Activated naive CD4-positive, alpha-beta T cell treated with anti-CD3 and anti-CD28 coated beads for 36 hours (primary cell): ENCODE measurements at regions not wholly inside any gene's neighbourhood (a gene's known extent, or its start where the extent isn't known, plus 50 kb on each side); places are given as distances from the start of the nearest gene placed in this dataset.

Experiments
- CTCF ChIA-PET: fragments of 350-600 bp; sonication (Branson Sonifier 250); formaldehyde crosslinking; loops from one replicate; lab custom pipeline; 2021; ENCODE audit warnings: antibody characterized with exemption; lab: Charles Lee
- DNase-seq: peaks from one replicate; pipeline ENCODE4 v3.0.0-alpha.2; 2020
- H3K27ac Mint-ChIP-seq: one replicate; pipeline ENCODE4 v1.8.0; 2021; ENCODE audit warnings: mild to moderate bottlenecking, mixed read lengths
- H3K27me3 Mint-ChIP-seq: one replicate; pipeline ENCODE4 v1.8.0; 2021; ENCODE audit warnings: low read depth, mixed read lengths
- H3K36me3 Mint-ChIP-seq: one replicate; pipeline ENCODE4 v1.8.0; 2021; ENCODE audit warnings: low read depth, mixed read lengths
- H3K4me1 Mint-ChIP-seq: one replicate; pipeline ENCODE4 v1.8.0; 2021; ENCODE audit warnings: low read depth, mixed read lengths
- H3K4me3 Mint-ChIP-seq: one replicate; pipeline ENCODE4 v1.8.0; 2021; ENCODE audit warnings: mild to moderate bottlenecking, moderate library complexity, mixed read lengths
- H3K9me3 Mint-ChIP-seq: one replicate; pipeline ENCODE4 v1.8.0; 2021; ENCODE audit warnings: mixed read lengths
- intact Hi-C: fragments of 100-400 bp; cut with micrococcal nuclease; formaldehyde crosslinking; loops from one replicate; pipeline ENCODE4 v1.15.1; 2023

- DNase-seq = no peak
- CTCF ChIA-PET = no interaction called here
- H3K9me3 Mint-ChIP-seq = no peaks in the 10 kb centered on the region
- intact Hi-C loops = no loop called here
- no peaks in the 10 kb centered on the region for H3K27me3 Mint-ChIP-seq
- no peak overlapping the region for H3K27ac Mint-ChIP-seq
- no peaks in the 10 kb centered on the region for H3K36me3 Mint-ChIP-seq
- no peak overlapping the region for H3K4me3 Mint-ChIP-seq
- H3K4me1 Mint-ChIP-seq = no peaks in the 10 kb centered on the region
These were observed 943.1 kb upstream of the WWC1 start for GRCh38 chr5:167348251-167348926.

GRCh38 chr5:167348980-167349379 lies 942.5 kb upstream of the WWC1 start:
- Mint-ChIP-seq H3K27ac (no peak overlapping the region), H3K36me3 (no peaks in the 10 kb centered on the region), H3K27me3 (no peaks in the 10 kb centered on the region), H3K4me3 (no peak overlapping the region), H3K9me3 (peaks cover 1% of the 10 kb centered on the region), H3K4me1 (no peaks in the 10 kb centered on the region)
- CTCF ChIA-PET = no interaction called here
- DNase-seq = no peak
- intact Hi-C loops = no loop called here

- Mint-ChIP-seq H3K4me1 (no peaks in the 10 kb centered on the region), H3K27me3 (no peaks in the 10 kb centered on the region), H3K9me3 (peaks cover 2% of the 10 kb centered on the region), H3K36me3 (no peaks in the 10 kb centered on the region), H3K4me3 (no peak overlapping the region), H3K27ac (no peak overlapping the region)
- DNase-seq = no peak
- CTCF ChIA-PET = no interaction called here
- intact Hi-C loops = no loop called here
These were observed 940.1 kb upstream of the WWC1 start for GRCh38 chr5:167351316-167351715.

GRCh38 chr5:167352801-167353200 lies 938.6 kb upstream of the WWC1 start:
- no peaks in the 10 kb centered on the region for H3K36me3 Mint-ChIP-seq
- intact Hi-C loops = no loop called here
- DNase-seq = no peak
- no peaks in the 10 kb centered on the region for H3K4me1 Mint-ChIP-seq
- CTCF ChIA-PET = no interaction called here
- H3K27me3 Mint-ChIP-seq = no peaks in the 10 kb centered on the region
- H3K4me3 Mint-ChIP-seq = no peak overlapping the region
- no peak overlapping the region for H3K27ac Mint-ChIP-seq
- H3K9me3 Mint-ChIP-seq = peaks cover 2% of the 10 kb centered on the region

- CTCF ChIA-PET = no interaction called here
- DNase-seq = no peak
- Mint-ChIP-seq H3K27me3 (no peaks in the 10 kb centered on the region), H3K4me1 (no peaks in the 10 kb centered on the region), H3K36me3 (no peaks in the 10 kb centered on the region), H3K9me3 (peaks cover 2% of the 10 kb centered on the region), H3K27ac (no peak overlapping the region), H3K4me3 (no peak overlapping the region)
- intact Hi-C loops = no loop called here
These were observed 936.1 kb upstream of the WWC1 start for GRCh38 chr5:167355346-167355745.

GRCh38 chr5:167356374-167356773 lies 935.1 kb upstream of the WWC1 start:
- H3K4me3 Mint-ChIP-seq = no peak overlapping the region
- CTCF ChIA-PET = interaction anchor here (0.6 kb wide), 2 partner anchors 10 to 27 kb away, joined by 4 read pairs; no protein-coding TSS in a partner anchor
- no peak overlapping the region for H3K27ac Mint-ChIP-seq
- intact Hi-C loops = no loop called here
- no peaks in the 10 kb centered on the region for H3K4me1 Mint-ChIP-seq
- no peaks in the 10 kb centered on the region for H3K36me3 Mint-ChIP-seq
- DNase-seq = no peak
- peaks cover 2% of the 10 kb centered on the region for H3K9me3 Mint-ChIP-seq
- H3K27me3 Mint-ChIP-seq = no peaks in the 10 kb centered on the region

GRCh38 chr5:167358868-167359492 lies 932.5 kb upstream of the WWC1 start:
- H3K9me3 Mint-ChIP-seq = peaks cover 5% of the 10 kb centered on the region
- no peak overlapping the region for H3K27ac Mint-ChIP-seq
- no peak overlapping the region for H3K4me3 Mint-ChIP-seq
- no peaks in the 10 kb centered on the region for H3K36me3 Mint-ChIP-seq
- no peaks in the 10 kb centered on the region for H3K27me3 Mint-ChIP-seq
- CTCF ChIA-PET = no interaction called here
- intact Hi-C loops = no loop called here
- no peaks in the 10 kb centered on the region for H3K4me1 Mint-ChIP-seq
- DNase-seq = no peak

- intact Hi-C loops = no loop called here
- H3K27me3 Mint-ChIP-seq = no peaks in the 10 kb centered on the region
- no peak overlapping the region for H3K27ac Mint-ChIP-seq
- no peak overlapping the region for H3K4me3 Mint-ChIP-seq
- H3K36me3 Mint-ChIP-seq = no peaks in the 10 kb centered on the region
- H3K4me1 Mint-ChIP-seq = no peaks in the 10 kb centered on the region
- CTCF ChIA-PET = no interaction called here
- peaks cover 4% of the 10 kb centered on the region for H3K9me3 Mint-ChIP-seq
- DNase-seq = no peak
These were observed 929.6 kb upstream of the WWC1 start for GRCh38 chr5:167361795-167362194.

- Mint-ChIP-seq H3K4me3 (no peak overlapping the region), H3K27ac (no peak overlapping the region), H3K9me3 (peaks cover 4% of the 10 kb centered on the region), H3K36me3 (no peaks in the 10 kb centered on the region), H3K4me1 (no peaks in the 10 kb centered on the region), H3K27me3 (no peaks in the 10 kb centered on the region)
- intact Hi-C loops = no loop called here
- DNase-seq = no peak
- CTCF ChIA-PET = no interaction called here
These were observed 928.4 kb upstream of the WWC1 start for GRCh38 chr5:167363065-167363464.

- no peaks in the 10 kb centered on the region for H3K36me3 Mint-ChIP-seq
- H3K4me1 Mint-ChIP-seq = no peaks in the 10 kb centered on the region
These were observed 916.3 kb upstream of the WWC1 start for GRCh38 chr5:167375125-167375524.

GRCh38 chr5:167378894-167379723 lies 912.3 kb upstream of the WWC1 start:
- intact Hi-C loops = no loop called here
- no peak overlapping the region for H3K4me3 Mint-ChIP-seq
- H3K9me3 Mint-ChIP-seq = peaks cover 7% of the 10 kb centered on the region
- DNase-seq = no peak
- H3K36me3 Mint-ChIP-seq = no peaks in the 10 kb centered on the region
- H3K27me3 Mint-ChIP-seq = no peaks in the 10 kb centered on the region
- CTCF ChIA-PET = interaction anchor here (0.6 to 0.7 kb wide), 2 partner anchors 56 to 321 kb away, joined by 3 read pairs; no protein-coding TSS in a partner anchor
- no peak overlapping the region for H3K27ac Mint-ChIP-seq
- no peaks in the 10 kb centered on the region for H3K4me1 Mint-ChIP-seq

More at GRCh38 chr5:167375125-167375524, 916.3 kb upstream of the WWC1 start:
- no peak for DNase-seq
- Mint-ChIP-seq H3K4me3 (no peak overlapping the region), H3K9me3 (peaks cover 3% of the 10 kb centered on the region), H3K27me3 (no peaks in the 10 kb centered on the region), H3K27ac (no peak overlapping the region)
- CTCF ChIA-PET = no interaction called here
- intact Hi-C loops = no loop called here

- Mint-ChIP-seq H3K27me3 (no peaks in the 10 kb centered on the region), H3K4me1 (no peaks in the 10 kb centered on the region), H3K4me3 (no peak overlapping the region), H3K36me3 (no peaks in the 10 kb centered on the region), H3K9me3 (peaks cover 13% of the 10 kb centered on the region), H3K27ac (no peak overlapping the region)
- DNase-seq = no peak
- intact Hi-C loops = no loop called here
- CTCF ChIA-PET = interaction anchor here (0.5 kb wide), 1 partner anchor 272 kb away, joined by 3 read pairs; no protein-coding TSS in a partner anchor
These were observed 910.0 kb upstream of the WWC1 start for GRCh38 chr5:167381457-167381856.
